ENCODE measurements at regions not wholly inside any gene's neighbourhood (a gene's known extent, or its start where the extent isn't known, plus 50 kb on each side); places are given as distances from the start of the nearest gene placed in this dataset.

DNA sequence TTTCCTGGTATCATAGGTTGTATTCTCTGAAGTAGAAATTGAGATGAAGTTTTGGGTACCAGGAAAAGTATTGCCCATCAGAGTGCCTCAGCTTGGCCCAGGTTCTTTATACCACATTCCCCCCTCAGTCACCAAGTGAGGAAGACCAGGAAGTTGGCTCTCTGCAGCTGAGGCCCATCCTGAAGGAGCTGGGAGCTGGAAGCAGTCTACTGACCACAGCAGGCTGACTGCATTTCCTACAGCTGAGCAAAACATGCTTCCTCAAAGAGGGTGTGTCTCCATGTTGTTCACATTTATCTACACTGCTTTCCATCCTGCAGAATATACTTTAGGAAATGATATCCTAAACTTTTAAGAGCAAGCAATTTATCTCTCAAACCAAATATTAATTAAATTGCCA, 654.6 kb downstream of the ELAVL2 start:
- intact Hi-C loops (cut with DNase I), result no loop called here
- no peak overlapping the region for H3K27ac ChIP-seq
- no peak for DNase-seq (ENCODE audit: extremely low spot score in 2 of 2)
- H3K27me3 ChIP-seq, result no peaks in the 10 kb centered on the region
- no peaks in the 10 kb centered on the region for H3K36me3 ChIP-seq
- H3K4me3 ChIP-seq, result no peak overlapping the region
- TF ChIP-seq POLR2A (IDR thresholded peaks at IDR 0.05), result no peak
- TF ChIP-seq, protein P1, sequence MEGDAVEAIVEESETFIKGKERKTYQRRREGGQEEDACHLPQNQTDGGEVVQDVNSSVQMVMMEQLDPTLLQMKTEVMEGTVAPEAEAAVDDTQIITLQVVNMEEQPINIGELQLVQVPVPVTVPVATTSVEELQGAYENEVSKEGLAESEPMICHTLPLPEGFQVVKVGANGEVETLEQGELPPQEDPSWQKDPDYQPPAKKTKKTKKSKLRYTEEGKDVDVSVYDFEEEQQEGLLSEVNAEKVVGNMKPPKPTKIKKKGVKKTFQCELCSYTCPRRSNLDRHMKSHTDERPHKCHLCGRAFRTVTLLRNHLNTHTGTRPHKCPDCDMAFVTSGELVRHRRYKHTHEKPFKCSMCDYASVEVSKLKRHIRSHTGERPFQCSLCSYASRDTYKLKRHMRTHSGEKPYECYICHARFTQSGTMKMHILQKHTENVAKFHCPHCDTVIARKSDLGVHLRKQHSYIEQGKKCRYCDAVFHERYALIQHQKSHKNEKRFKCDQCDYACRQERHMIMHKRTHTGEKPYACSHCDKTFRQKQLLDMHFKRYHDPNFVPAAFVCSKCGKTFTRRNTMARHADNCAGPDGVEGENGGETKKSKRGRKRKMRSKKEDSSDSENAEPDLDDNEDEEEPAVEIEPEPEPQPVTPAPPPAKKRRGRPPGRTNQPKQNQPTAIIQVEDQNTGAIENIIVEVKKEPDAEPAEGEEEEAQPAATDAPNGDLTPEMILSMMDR (IDR thresholded peaks at IDR 0.05), result no peak
- TF ChIP-seq POLR2AphosphoS5 (IDR thresholded peaks at IDR 0.05; ENCODE audit: insufficient read depth in 1 of 2, low read depth in 1 of 2), result no peak
- H3K4me1 ChIP-seq, result no peaks in the 10 kb centered on the region
- no peaks in the 10 kb centered on the region for H3K9me3 ChIP-seq

DNA sequence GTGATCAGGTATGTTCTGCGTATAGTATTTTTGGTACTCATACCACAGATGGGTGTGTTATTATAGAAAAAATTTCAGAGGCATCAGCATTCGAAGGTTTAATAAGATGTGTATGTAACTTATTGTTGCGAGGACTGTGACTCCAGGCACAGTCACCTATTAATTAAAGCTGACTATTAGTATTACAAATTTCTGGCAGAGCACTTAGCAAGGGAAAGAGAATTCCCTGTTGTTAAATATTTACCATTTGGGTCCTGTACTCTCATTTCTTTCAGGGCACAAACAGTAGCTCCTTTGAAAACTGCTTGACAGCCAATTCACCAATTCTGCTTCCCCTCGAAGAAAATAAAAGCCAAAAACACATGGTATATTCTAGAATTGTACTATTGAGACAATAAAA, 653.8 kb downstream of the ELAVL2 start:
- no peaks in the 10 kb centered on the region for H3K36me3 ChIP-seq
- no peak overlapping the region for H3K27ac ChIP-seq
- H3K27me3 ChIP-seq, result no peaks in the 10 kb centered on the region
- intact Hi-C loops (cut with DNase I), result no loop called here
- DNase-seq (ENCODE audit: extremely low spot score in 2 of 2), result no peak
- H3K9me3 ChIP-seq, result no peaks in the 10 kb centered on the region
- TF ChIP-seq POLR2AphosphoS5 (IDR thresholded peaks at IDR 0.05; ENCODE audit: insufficient read depth in 1 of 2, low read depth in 1 of 2) (no peak), POLR2A (IDR thresholded peaks at IDR 0.05) (no peak)
- TF ChIP-seq, protein P1 (IDR thresholded peaks at IDR 0.05), result no peak
- H3K4me3 ChIP-seq, result no peak overlapping the region
- H3K4me1 ChIP-seq, result no peaks in the 10 kb centered on the region

DNA sequence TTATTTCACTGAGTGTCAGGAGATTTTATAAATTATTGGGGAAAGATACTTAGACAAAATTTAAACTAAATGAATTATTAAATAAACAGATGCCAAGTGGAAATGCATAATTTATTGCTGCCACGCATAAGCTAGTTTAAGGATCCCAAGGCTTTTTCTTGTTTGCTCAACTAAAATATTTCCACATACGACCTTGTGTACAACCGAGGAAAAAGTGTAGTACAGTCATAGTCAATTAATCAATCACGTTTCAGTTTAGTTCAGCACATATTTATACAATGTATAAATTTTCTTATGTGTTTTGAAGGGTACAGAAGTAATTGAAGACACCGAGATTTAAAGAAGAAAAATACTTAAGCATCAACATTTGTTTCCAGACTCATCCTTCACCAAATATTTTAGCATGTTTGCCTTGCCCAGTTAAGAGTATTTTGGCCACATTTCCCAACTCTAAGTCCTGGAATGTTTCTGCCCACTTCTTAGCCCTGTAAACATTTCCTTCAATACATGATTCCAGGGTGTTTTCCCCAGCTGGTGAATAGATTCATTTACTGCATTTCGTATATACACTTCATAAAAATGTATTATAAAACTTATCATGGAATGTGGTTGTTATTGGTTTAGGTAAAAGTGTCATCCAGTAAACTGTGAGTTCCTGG, 652.9 kb downstream of the ELAVL2 start:
- H3K36me3 ChIP-seq, result no peaks in the 10 kb centered on the region
- no peaks in the 10 kb centered on the region for H3K4me1 ChIP-seq
- no peak overlapping the region for H3K4me3 ChIP-seq
- no peaks in the 10 kb centered on the region for H3K9me3 ChIP-seq
- DNase-seq (ENCODE audit: extremely low spot score in 2 of 2), result no peak
- no peaks in the 10 kb centered on the region for H3K27me3 ChIP-seq
- H3K27ac ChIP-seq, result no peak overlapping the region
- intact Hi-C loops (cut with DNase I), result no loop called here
- no peak for TF ChIP-seq POLR2A (IDR thresholded peaks at IDR 0.05)
- TF ChIP-seq, protein P1 (IDR thresholded peaks at IDR 0.05), result no peak
- no peak for TF ChIP-seq POLR2AphosphoS5 (IDR thresholded peaks at IDR 0.05; ENCODE audit: insufficient read depth in 1 of 2, low read depth in 1 of 2)

DNA sequence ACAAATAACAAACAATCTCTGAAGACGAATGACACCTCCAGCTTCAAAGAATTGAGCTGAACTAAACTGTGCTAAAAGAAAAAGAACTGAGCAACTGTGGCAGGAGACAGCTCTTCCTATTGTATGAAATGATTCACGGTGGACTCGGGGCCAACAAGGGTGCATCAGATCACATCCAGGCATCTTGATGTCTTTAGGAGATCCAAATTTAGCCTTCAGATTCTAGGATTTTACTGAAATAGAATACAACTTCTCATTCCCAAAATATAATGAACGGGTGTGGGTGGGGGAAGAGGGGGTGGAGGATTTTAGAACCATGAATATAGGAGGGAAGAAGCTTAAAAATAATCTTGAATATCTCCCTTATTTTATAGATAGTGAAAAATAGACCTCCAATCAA, 631.8 kb downstream of the ELAVL2 start:
- Histone ChIP-seq H3K27me3 (no peaks in the 10 kb centered on the region), H3K4me3 (no peak overlapping the region), H3K27ac (no peak overlapping the region), H3K9me3 (no peaks in the 10 kb centered on the region), H3K4me1 (no peaks in the 10 kb centered on the region), H3K36me3 (no peaks in the 10 kb centered on the region)
- no peak for DNase-seq (ENCODE audit: extremely low spot score in 2 of 2)
- intact Hi-C loops (cut with DNase I), result no loop called here
- no peak for TF ChIP-seq POLR2AphosphoS5 (IDR thresholded peaks at IDR 0.05; ENCODE audit: insufficient read depth in 1 of 2, low read depth in 1 of 2)
- TF ChIP-seq POLR2A (IDR thresholded peaks at IDR 0.05), result no peak
- TF ChIP-seq, protein P1 (IDR thresholded peaks at IDR 0.05), result no peak

DNA sequence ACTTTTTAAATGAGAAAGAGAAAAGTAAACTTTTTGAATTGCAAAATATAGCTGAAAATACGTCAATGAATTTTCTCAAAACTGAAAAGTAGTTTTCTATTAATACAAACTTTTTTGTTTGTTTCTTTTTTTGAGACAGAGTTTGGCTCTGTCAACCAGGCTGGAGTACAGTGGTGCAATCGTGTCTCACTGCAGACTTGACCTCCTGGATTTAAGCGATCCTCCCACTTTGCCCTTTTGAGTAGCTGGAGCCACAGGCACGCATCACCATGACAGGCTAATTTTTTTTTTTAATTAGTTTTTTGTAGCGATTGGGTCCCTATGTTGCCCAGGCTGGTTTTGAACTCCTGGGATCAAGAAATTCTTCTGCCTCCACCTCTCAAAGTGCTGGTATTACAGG, 610.4 kb downstream of the ELAVL2 start:
- no peaks in the 10 kb centered on the region for H3K9me3 ChIP-seq
- intact Hi-C loops (cut with DNase I), result no loop called here
- H3K27me3 ChIP-seq, result no peaks in the 10 kb centered on the region
- DNase-seq (ENCODE audit: extremely low spot score in 2 of 2), result no peak
- no peak overlapping the region for H3K4me3 ChIP-seq
- no peaks in the 10 kb centered on the region for H3K4me1 ChIP-seq
- no peaks in the 10 kb centered on the region for H3K36me3 ChIP-seq
- H3K27ac ChIP-seq, result no peak overlapping the region
- TF ChIP-seq POLR2A (IDR thresholded peaks at IDR 0.05) (no peak), POLR2AphosphoS5 (IDR thresholded peaks at IDR 0.05; ENCODE audit: insufficient read depth in 1 of 2, low read depth in 1 of 2) (no peak)
- TF ChIP-seq, protein P1 (IDR thresholded peaks at IDR 0.05), result no peak

All from vagina (tissue), 2 donors.